ENCODE measurements at regions not wholly inside any gene's neighbourhood (a gene's known extent, or its start where the extent isn't known, plus 50 kb on each side); places are given as distances from the start of the nearest gene placed in this dataset.
"Not testable (repeated sequence)": the region's sequence is repeated elsewhere in the genome, so short reads cannot be mapped to it uniquely, and the experiment has no call there.

- H3K9me3 Mint-ChIP-seq: peaks cover 10% of the 10 kb centered on the region
- DNase-seq (ENCODE audit: low spot score in 2 of 2): no peak
- no peaks in the 10 kb centered on the region for H3K27me3 Mint-ChIP-seq
- H3K4me3 Mint-ChIP-seq: no peak overlapping the region
- no peaks in the 10 kb centered on the region for H3K36me3 Mint-ChIP-seq
- no peak overlapping the region for H3K27ac Mint-ChIP-seq
- H3K4me1 Mint-ChIP-seq: no peaks in the 10 kb centered on the region
- no peak for ATAC-seq (ENCODE audit: low read depth)
These were observed 167.6 kb upstream of the CTAGE1 start for GRCh38 chr18:22585333-22585732.

GRCh38 chr18:22585821-22586220 is 168.1 kb upstream of the CTAGE1 start:
- Mint-ChIP-seq H3K4me3 (no peak overlapping the region), H3K27ac (no peak overlapping the region), H3K27me3 (no peaks in the 10 kb centered on the region), H3K4me1 (no peaks in the 10 kb centered on the region), H3K36me3 (no peaks in the 10 kb centered on the region), H3K9me3 (peaks cover 14% of the 10 kb centered on the region)
- no peak for ATAC-seq (ENCODE audit: low read depth)
- no peak for DNase-seq (ENCODE audit: low spot score in 2 of 2)

GRCh38 chr18:22591222-22591621 is 173.5 kb upstream of the CTAGE1 start:
- no peak overlapping the region for H3K27ac Mint-ChIP-seq
- ATAC-seq (ENCODE audit: low read depth) (no peak), DNase-seq (ENCODE audit: low spot score in 2 of 2) (no peak)
- no peak overlapping the region for H3K4me3 Mint-ChIP-seq
- H3K27me3 Mint-ChIP-seq: no peaks in the 10 kb centered on the region
- H3K36me3 Mint-ChIP-seq: no peaks in the 10 kb centered on the region
- H3K4me1 Mint-ChIP-seq: no peaks in the 10 kb centered on the region
- H3K9me3 Mint-ChIP-seq: peaks cover 16% of the 10 kb centered on the region

- no peaks in the 10 kb centered on the region for H3K27me3 Mint-ChIP-seq
- no peaks in the 10 kb centered on the region for H3K4me1 Mint-ChIP-seq
- peaks cover 12% of the 10 kb centered on the region for H3K9me3 Mint-ChIP-seq
- DNase-seq (ENCODE audit: low spot score in 2 of 2): no peak
- ATAC-seq (ENCODE audit: low read depth): no peak
- no peaks in the 10 kb centered on the region for H3K36me3 Mint-ChIP-seq
- H3K4me3 Mint-ChIP-seq: no peak overlapping the region
- no peak overlapping the region for H3K27ac Mint-ChIP-seq
These were observed 176.5 kb upstream of the CTAGE1 start for GRCh38 chr18:22594155-22594690.

DNA sequence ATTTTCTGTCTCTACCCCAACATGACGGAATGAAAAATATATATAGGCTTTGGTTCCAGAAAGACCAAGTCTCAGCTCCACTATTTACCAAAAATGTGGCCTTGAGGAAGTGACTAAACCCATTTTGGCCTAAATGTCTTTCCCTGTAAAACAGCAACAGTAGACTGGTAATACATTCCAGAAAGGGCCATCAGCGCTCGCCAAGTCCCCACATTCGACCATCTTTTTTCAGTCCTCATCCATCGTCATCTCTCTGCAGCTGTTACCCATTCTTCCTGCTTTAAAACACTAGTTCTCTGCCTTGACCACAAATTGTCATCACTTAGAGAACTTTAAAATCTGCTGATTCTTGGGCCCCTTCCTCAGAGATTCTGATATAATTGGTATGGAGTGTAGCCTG is 183.8 kb upstream of the CTAGE1 start:
- Mint-ChIP-seq H3K27ac (no peak overlapping the region), H3K9me3 (peaks cover 7% of the 10 kb centered on the region), H3K27me3 (no peaks in the 10 kb centered on the region), H3K4me1 (no peaks in the 10 kb centered on the region), H3K36me3 (no peaks in the 10 kb centered on the region), H3K4me3 (no peak overlapping the region)
- ATAC-seq (ENCODE audit: low read depth): no peak
- DNase-seq (ENCODE audit: low spot score in 2 of 2): no peak

DNA sequence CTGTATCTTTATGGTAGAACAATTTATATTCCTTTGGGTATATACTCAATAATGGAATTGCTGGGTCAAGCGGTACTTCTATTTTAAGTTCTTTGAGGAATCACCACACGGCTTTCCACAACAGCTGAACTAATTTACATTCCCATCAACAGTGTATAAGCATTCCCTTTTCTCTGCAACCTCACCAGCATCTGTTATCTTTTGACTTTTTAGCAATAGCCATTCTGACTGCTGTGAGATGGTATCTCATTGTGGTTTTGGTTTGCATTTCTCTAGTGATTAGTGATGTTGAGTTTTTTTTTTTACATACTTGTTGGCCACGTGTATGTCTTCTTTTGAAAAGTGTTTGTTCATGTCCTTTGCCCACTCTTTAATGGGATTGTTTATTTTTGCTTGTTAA is 184.7 kb upstream of the CTAGE1 start:
- not testable (repeated sequence) for H3K27me3 Mint-ChIP-seq; H3K9me3 Mint-ChIP-seq; H3K36me3 Mint-ChIP-seq; H3K27ac Mint-ChIP-seq; DNase-seq (ENCODE audit: low spot score in 2 of 2); ATAC-seq (ENCODE audit: low read depth); H3K4me1 Mint-ChIP-seq; H3K4me3 Mint-ChIP-seq

- Mint-ChIP-seq H3K4me3 (no peak overlapping the region), H3K27me3 (no peaks in the 10 kb centered on the region), H3K36me3 (no peaks in the 10 kb centered on the region), H3K9me3 (peaks cover 7% of the 10 kb centered on the region), H3K27ac (no peak overlapping the region), H3K4me1 (no peaks in the 10 kb centered on the region)
- ATAC-seq (ENCODE audit: low read depth): no peak
- no peak for DNase-seq (ENCODE audit: low spot score in 2 of 2)
These were observed 186.2 kb upstream of the CTAGE1 start for GRCh38 chr18:22603902-22604301.

DNA sequence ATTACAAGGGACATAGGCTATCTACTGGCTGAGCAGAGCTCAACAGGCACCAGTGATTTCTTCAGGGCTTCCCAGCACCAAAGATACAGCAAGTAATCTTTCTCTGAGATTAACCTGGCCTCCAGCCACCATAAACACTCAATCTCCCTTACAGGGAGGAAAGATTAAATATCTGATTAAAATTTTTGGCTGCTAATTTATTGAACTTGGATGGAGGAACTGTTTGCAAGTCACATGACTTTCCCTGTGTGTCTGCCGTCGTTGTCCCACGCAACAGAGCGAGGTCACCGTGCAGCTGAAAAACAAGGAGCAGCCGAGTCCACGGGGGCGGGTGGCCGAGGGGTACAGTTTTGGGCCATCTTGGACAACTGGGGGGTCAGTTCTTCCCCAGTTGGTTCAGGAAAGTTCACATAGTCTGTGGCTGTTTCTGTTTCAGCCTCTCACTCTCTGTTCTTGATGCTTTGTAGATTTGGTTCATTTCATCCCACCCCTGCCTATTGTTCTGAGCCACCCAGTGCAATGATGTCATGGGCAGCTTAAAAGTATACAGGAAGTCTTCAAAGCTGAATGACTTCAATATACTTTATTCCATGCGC is 186.8 kb upstream of the CTAGE1 start:
- no peaks in the 10 kb centered on the region for H3K27me3 Mint-ChIP-seq
- no peak for ATAC-seq (ENCODE audit: low read depth)
- no peaks in the 10 kb centered on the region for H3K4me1 Mint-ChIP-seq

GRCh38 chr18:22604986-22605421 is 187.3 kb upstream of the CTAGE1 start:
- ATAC-seq (ENCODE audit: low read depth) (no peak), DNase-seq (ENCODE audit: low spot score in 2 of 2) (no peak)
- H3K9me3 Mint-ChIP-seq: peaks cover 2% of the 10 kb centered on the region
- H3K4me3 Mint-ChIP-seq: no peak overlapping the region
- H3K36me3 Mint-ChIP-seq: no peaks in the 10 kb centered on the region
- H3K27me3 Mint-ChIP-seq: no peaks in the 10 kb centered on the region
- H3K27ac Mint-ChIP-seq: no peak overlapping the region
- no peaks in the 10 kb centered on the region for H3K4me1 Mint-ChIP-seq

More for the DNA sequence above, 186.8 kb upstream of the CTAGE1 start:
- no peak for DNase-seq (ENCODE audit: low spot score in 2 of 2)
- H3K4me3 Mint-ChIP-seq: no peak overlapping the region
- H3K36me3 Mint-ChIP-seq: no peaks in the 10 kb centered on the region
- peaks cover 2% of the 10 kb centered on the region for H3K9me3 Mint-ChIP-seq
- H3K27ac Mint-ChIP-seq: no peak overlapping the region

- Mint-ChIP-seq H3K4me3 (no peak overlapping the region), H3K4me1 (no peaks in the 10 kb centered on the region), H3K27me3 (no peaks in the 10 kb centered on the region), H3K27ac (no peak overlapping the region), H3K36me3 (no peaks in the 10 kb centered on the region), H3K9me3 (peaks cover under 1% of the 10 kb centered on the region)
- DNase-seq (ENCODE audit: low spot score in 2 of 2) (no peak), ATAC-seq (ENCODE audit: low read depth) (no peak)
These were observed 188.0 kb upstream of the CTAGE1 start for GRCh38 chr18:22605736-22606135.

DNA sequence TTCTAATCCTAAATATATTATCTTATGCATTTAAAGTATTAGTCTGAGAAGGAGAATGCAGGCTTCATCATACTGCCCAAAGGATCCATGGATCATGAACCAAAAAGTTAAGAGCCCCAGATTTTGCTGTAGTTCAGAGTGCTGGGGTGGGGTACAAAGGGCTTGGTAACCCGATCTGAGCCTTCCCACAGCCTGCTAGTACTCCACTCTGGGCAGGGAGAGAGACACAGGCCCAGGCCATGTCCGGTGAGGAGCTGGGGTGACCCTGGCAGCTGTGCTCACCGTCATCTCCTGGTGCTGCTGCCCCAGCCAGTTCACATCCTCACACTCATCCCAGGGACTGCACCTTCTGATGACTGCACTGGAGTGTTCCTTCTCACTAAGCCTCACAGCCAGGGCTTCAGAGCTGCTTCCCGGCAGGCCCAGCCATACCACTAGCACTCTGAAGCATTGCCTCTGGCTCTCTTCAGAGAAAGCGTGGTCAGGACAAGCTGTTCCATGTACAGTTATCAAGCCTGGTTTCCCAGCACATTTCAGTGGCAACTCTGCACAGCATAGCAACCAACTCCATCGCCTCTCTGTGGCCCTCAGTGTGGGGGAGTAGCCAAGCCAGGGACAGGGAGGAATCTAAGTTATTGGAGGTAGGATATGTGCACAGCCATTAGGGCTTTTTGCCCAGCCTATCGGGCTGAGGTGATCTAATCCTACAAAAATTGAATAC is 189.0 kb upstream of the CTAGE1 start:
- DNase-seq (ENCODE audit: low spot score in 2 of 2): no peak
- no peaks in the 10 kb centered on the region for H3K27me3 Mint-ChIP-seq
- no peaks in the 10 kb centered on the region for H3K9me3 Mint-ChIP-seq
- no peak overlapping the region for H3K4me3 Mint-ChIP-seq
- no peak overlapping the region for H3K27ac Mint-ChIP-seq
- no peak for ATAC-seq (ENCODE audit: low read depth)
- no peaks in the 10 kb centered on the region for H3K4me1 Mint-ChIP-seq
- no peaks in the 10 kb centered on the region for H3K36me3 Mint-ChIP-seq

DNA sequence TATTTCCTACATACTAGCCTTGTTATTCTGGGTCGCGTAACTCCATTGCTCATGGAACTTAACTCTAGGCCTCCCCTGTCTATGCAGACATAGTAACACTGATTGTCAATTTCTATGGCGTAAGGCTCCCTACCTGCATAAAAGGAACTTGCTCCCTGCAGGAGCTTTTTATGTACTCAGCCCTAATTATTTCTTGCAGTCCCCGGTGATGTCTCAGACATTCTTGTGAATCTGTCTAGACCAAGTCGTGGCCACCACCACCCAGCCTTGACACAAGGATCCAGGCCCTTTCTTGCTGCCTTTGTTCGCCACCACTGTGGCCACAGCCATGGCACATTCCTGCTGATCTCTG is 189.5 kb upstream of the CTAGE1 start:
- Mint-ChIP-seq H3K27me3 (no peaks in the 10 kb centered on the region), H3K27ac (no peak overlapping the region), H3K4me1 (no peaks in the 10 kb centered on the region), H3K9me3 (no peaks in the 10 kb centered on the region), H3K4me3 (no peak overlapping the region), H3K36me3 (no peaks in the 10 kb centered on the region)
- ATAC-seq (ENCODE audit: low read depth) (no peak), DNase-seq (ENCODE audit: low spot score in 2 of 2) (no peak)

DNA sequence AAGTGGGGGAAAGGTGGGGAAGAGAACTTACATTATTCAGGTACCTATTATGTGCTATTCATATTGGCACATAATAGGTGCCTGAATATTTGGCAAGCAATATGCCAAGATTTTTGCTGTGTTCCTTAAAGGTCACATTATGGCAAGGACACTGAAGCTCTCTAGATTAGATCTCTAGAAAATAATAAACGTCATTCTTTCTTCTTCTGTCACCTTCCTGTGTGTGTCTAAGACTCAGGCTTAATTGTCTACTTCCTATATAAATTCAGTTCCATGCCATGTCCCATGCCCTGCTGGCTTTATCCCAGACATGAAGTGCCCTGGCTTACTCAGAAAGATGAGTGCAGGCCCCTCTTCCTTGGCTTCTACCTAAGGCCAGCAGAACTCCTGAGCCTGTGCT is 191.1 kb upstream of the CTAGE1 start:
- Mint-ChIP-seq H3K9me3 (no peaks in the 10 kb centered on the region), H3K27ac (no peak overlapping the region), H3K36me3 (no peaks in the 10 kb centered on the region), H3K4me1 (no peaks in the 10 kb centered on the region), H3K4me3 (no peak overlapping the region), H3K27me3 (peaks cover 2% of the 10 kb centered on the region)
- DNase-seq (ENCODE audit: low spot score in 2 of 2): no peak
- no peak for ATAC-seq (ENCODE audit: low read depth)

DNA sequence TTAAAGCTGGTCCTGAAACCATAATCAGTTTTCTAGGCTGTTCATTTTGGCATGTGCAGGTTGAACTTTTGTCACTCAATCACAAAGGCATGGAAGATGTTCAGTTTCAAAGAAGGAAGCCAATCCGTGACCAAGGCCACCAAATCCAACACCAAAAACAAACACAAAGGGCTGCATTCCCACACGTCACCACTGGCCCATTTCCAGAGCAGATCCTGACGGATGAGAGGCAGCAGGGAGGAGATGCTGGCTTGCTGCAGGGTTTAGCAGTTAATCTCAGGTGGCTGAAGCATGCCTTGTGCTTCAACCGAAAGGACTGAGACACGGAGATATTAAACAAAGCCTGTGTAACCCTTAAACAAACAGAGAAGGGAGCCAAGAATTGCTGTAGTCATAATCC is 191.9 kb upstream of the CTAGE1 start:
- H3K4me1 Mint-ChIP-seq: no peaks in the 10 kb centered on the region
- H3K27ac Mint-ChIP-seq: no peak overlapping the region
- no peak for DNase-seq (ENCODE audit: low spot score in 2 of 2)
- H3K4me3 Mint-ChIP-seq: no peak overlapping the region
- no peaks in the 10 kb centered on the region for H3K9me3 Mint-ChIP-seq
- ATAC-seq (ENCODE audit: low read depth): no peak
- no peaks in the 10 kb centered on the region for H3K36me3 Mint-ChIP-seq
- peaks cover 2% of the 10 kb centered on the region for H3K27me3 Mint-ChIP-seq
